GM12872 (cell line): ENCODE measurements at regions not wholly inside any gene's neighbourhood (a gene's known extent, or its start where the extent isn't known, plus 50 kb on each side); places are given as distances from the start of the nearest gene placed in this dataset.

ENCODE experiments used
- CTCF ChIP-seq: IDR thresholded peaks from 3 replicates; pipeline ENCODE4 v1.5.1; 2011; ENCODE audit warnings: low read depth, mild to moderate bottlenecking, low read length, moderate library complexity; ENCODE audit not compliant: insufficient read depth

DNA sequence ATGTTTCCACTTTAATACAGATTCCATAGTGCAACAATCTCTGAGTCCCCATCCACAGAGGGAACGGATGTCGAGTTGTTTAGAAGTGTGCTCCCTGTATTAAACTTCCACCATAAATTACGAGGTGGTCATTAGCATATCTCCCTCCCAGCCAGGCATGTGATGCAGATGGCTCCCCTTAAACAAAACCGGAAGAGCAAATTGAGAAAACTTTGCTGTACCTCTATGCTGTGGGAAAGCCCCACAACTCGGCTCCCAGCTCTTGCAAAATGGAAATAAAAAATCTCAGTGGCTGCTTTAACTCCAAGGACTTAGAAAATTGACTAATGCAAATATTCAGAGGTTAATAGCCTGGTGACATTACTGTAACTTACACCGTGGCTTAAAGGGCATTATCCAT lies 290.9 kb downstream of the MAF start:
- TF ChIP-seq CTCF: no peak

DNA sequence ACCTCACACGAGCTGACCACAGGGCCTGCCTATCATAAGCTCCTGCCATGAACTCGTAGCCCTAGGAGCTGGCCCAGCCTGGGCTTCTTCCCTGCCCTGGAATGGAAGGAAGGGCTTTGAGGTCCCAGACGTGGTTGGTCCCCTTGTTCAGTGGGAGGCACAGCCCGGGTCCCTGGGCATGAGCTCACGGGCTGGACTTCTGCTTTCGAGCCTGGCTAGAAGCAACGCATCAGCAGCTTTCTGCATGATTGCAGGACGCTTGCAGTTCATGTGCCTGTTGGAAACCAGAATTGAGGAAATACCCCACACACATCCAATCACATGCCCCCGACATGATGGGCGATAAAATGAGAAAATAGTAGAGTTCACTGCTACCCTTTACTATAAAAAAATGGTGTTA lies 293.3 kb downstream of the MAF start:
- TF ChIP-seq CTCF: no peak

DNA sequence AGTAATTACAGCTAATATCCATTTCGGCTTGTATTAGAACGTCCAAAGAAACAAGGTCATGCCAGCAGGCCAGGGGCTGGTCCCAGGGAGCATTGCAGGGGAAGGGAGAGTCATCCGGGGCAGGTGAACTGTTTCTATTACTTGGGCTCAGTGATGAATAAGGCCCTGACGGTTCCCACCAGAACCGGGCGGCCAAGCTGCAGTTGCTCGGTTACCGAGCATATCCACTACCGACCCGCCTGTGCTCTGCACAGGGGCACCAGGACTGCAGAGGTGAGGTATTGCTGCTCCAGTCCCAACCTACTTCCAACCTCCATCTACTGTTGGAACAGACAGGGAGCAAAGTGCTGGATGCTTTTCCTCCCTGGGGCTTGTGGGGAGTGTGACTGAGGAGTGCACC lies 295.5 kb downstream of the MAF start:
- TF ChIP-seq CTCF: no peak

DNA sequence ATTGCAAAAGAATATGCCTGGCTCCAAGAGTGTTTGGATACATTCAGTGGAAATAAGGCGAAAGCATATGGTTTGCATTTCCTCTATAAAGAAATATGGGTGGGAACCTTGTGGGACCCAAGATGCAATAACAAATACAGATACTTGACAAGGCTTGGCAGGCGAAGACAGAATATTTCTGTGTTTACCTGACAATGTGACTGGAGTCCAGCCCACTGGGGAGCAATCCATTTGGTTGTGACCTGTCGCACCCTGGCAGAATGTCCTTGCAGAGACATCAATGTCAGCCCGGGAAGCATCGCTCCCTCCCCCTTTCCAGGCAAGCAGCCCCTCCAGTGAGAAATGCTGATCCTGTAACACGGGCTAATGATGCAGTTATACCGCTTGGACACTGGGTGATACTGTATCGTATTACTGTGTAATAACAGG lies 296.6 kb downstream of the MAF start:
- TF ChIP-seq CTCF: no peak

DNA sequence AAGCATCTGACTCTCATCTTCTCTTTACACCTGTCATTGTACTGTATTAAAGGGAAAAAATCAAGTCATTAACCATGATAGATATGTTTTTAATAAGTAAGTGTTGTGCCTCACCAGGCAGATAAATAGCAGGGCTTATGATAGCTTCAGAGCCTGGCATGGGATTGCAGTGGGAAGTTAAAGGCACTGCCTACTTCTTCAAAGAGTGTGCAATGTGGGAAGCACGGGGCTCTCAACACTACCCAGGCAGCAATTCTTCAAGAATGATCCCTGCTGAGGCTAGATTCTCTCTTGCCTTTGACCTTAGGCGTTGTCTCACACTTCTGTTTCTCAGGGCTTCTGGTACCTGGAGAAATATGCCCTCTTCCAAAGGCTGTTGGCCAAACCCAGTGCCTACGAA lies 297.3 kb downstream of the MAF start:
- no peak for TF ChIP-seq CTCF

- TF ChIP-seq CTCF: no peak
Measured at GRCh38 chr16:79302731-79303130, 297.8 kb downstream of the MAF start.

GRCh38 chr16:79301051-79301450 lies 299.5 kb downstream of the MAF start:
- no peak for TF ChIP-seq CTCF
